OCI-LY7 (cell line): ENCODE measurements at regions not wholly inside any gene's neighbourhood (a gene's known extent, or its start where the extent isn't known, plus 50 kb on each side); places are given as distances from the start of the nearest gene placed in this dataset.

Experiments used
- EZH2phosphoT487 ChIP-seq: fragments of 200-600 bp; sonication (generic); IDR thresholded peaks from 2 replicates; pipeline ENCODE4 v1.6.1; 2018; ENCODE audit warnings: low read depth, borderline replicate concordance, mild to moderate bottlenecking, mixed run types, antibody characterized with exemption, low read length, moderate library complexity, mixed read lengths
- TF ChIP-seq, protein P1 (sequence below): fragments of 200-600 bp; sonication (generic); conservative IDR thresholded peaks from 2 replicates; pipeline ENCODE4 v1.5.1; 2014; ENCODE audit warnings: mild to moderate bottlenecking, antibody characterized with exemption, low read length, moderate library complexity, mixed read lengths

DNA sequence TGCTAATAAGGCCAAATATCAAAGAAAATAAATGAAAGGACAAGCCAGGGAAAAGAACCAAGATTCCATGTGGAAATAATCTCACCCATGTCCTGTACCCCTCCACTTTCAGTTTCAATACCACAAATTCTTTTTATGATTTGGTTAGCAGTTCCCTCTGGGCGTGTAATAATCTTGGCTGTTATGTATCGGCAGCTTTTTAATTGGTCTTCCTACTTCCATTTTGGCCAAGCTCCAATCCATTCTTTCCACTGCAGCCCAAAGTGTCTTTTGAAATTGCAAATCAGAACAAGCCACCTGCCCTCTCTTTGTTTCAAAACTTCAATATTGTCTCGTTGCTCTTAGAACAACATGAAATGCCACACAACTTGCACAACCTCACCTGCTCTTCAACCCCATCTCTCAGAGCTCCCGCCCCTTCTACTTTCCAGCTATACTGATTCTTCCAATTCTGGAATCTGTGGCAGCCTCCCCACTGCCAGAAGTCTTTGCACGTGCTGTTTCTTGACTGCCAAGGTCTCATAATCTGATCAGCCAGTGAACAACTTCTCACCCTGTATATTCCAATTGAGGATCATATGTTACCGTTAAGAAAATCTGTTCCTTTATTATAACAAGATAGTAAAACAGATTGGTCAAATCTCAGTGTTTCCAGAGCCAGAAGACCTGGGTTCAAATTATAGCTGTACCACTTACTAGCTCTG is 354.5 kb downstream of the CBLN4 start:
- TF ChIP-seq, protein P1, sequence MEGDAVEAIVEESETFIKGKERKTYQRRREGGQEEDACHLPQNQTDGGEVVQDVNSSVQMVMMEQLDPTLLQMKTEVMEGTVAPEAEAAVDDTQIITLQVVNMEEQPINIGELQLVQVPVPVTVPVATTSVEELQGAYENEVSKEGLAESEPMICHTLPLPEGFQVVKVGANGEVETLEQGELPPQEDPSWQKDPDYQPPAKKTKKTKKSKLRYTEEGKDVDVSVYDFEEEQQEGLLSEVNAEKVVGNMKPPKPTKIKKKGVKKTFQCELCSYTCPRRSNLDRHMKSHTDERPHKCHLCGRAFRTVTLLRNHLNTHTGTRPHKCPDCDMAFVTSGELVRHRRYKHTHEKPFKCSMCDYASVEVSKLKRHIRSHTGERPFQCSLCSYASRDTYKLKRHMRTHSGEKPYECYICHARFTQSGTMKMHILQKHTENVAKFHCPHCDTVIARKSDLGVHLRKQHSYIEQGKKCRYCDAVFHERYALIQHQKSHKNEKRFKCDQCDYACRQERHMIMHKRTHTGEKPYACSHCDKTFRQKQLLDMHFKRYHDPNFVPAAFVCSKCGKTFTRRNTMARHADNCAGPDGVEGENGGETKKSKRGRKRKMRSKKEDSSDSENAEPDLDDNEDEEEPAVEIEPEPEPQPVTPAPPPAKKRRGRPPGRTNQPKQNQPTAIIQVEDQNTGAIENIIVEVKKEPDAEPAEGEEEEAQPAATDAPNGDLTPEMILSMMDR: no peak
- TF ChIP-seq EZH2phosphoT487: no peak
